ENCODE measurements at regions not wholly inside any gene's neighbourhood (a gene's known extent, or its start where the extent isn't known, plus 50 kb on each side); places are given as distances from the start of the nearest gene placed in this dataset.

GRCh38 chr2:14831458-14831857, 198.9 kb downstream of the LRATD1 start:
- no peak overlapping the region for H3K4me3 ChIP-seq
- H3K4me2 ChIP-seq (ENCODE audit: control insufficient read depth, insufficient read depth) = no peak overlapping the region
- H2AFZ ChIP-seq (ENCODE audit: control insufficient read depth, low read depth, low read length) = no peak overlapping the region
- in situ Hi-C loops (cut with MboI) (no loop called here), intact Hi-C loops (cut with micrococcal nuclease; ENCODE audit: unreplicated experiment) (no loop called here)
- WGBS (ENCODE audit: insufficient coverage, insufficient replicate concordance, low lambda C conversion rate, missing lambda C conversion rate) = 49% methylated on average over 3 of the region's 3 CpGs
- H3K79me2 ChIP-seq (ENCODE audit: control insufficient read depth, insufficient read depth, low read length) = no peaks in the 10 kb centered on the region
- FAIRE-seq (no peak), ATAC-seq (no peak), DNase-seq (ENCODE audit: low read depth, low spot score) (no peak)
- ChIA-PET RAD21 (ENCODE audit: unreplicated experiment) (interaction anchor here (0.7 kb wide), 1 partner anchor 1638 kb away, joined by 3 read pairs; no protein-coding TSS in a partner anchor), CTCF (interaction anchor here (0.6 kb wide), 1 partner anchor 71 kb away, joined by 3 read pairs; no protein-coding TSS in a partner anchor), POLR2A (no interaction called here), SMC1A (ENCODE audit: uncharacterized antibody, unreplicated experiment) (no interaction called here)
- no peaks in the 10 kb centered on the region for H4K20me1 ChIP-seq (ENCODE audit: control insufficient read depth, insufficient read depth)
- TF ChIP-seq SMC3 (IDR thresholded peaks at IDR 0.05; ENCODE audit: borderline replicate concordance, low read length) = peak; percentile 12; the same call in 1 of the 2 replicates
- TF ChIP-seq EGR1 (IDR thresholded peaks at IDR 0.05; ENCODE audit: borderline replicate concordance in 1 of 2, low read depth in 2 of 2, low read length in 2 of 2) = no peak
- BruUV-seq (replicated peaks) = no TSS peak
- no peaks in the 10 kb centered on the region for H3K36me3 ChIP-seq (ENCODE audit: control insufficient read depth in 2 of 2, insufficient read depth in 2 of 2, low read length in 1 of 2)
- no peaks in the 10 kb centered on the region for H3K4me1 ChIP-seq (ENCODE audit: control insufficient read depth, insufficient read depth, low read length)
- no peak overlapping the region for H3K27ac ChIP-seq (ENCODE audit: control insufficient read depth, insufficient read depth)
- H3K9me3 ChIP-seq (replicated peaks; ENCODE audit: control insufficient read depth, insufficient read depth, low read length) = no peaks in the 10 kb centered on the region
- H3K9ac ChIP-seq (ENCODE audit: control insufficient read depth, insufficient read depth, low read length) = no peak overlapping the region
- H3K27me3 ChIP-seq (replicated peaks in 1 of 2; ENCODE audit: control insufficient read depth in 2 of 2, insufficient read depth in 2 of 2, low read length in 1 of 2) = no peaks in the 10 kb centered on the region

- peak; percentile 70 for ATAC-seq
- Histone ChIP-seq H3K79me2 (ENCODE audit: control insufficient read depth, insufficient read depth, low read length) (no peaks in the 10 kb centered on the region), H2AFZ (ENCODE audit: control insufficient read depth, low read depth, low read length) (no peak overlapping the region), H3K27ac (ENCODE audit: control insufficient read depth, insufficient read depth) (no peak overlapping the region), H3K4me1 (ENCODE audit: control insufficient read depth, insufficient read depth, low read length) (no peaks in the 10 kb centered on the region), H3K9me3 (replicated peaks; ENCODE audit: control insufficient read depth, insufficient read depth, low read length) (no peaks in the 10 kb centered on the region), H3K4me2 (ENCODE audit: control insufficient read depth, insufficient read depth) (no peak overlapping the region), H4K20me1 (ENCODE audit: control insufficient read depth, insufficient read depth) (no peaks in the 10 kb centered on the region), H3K9ac (ENCODE audit: control insufficient read depth, insufficient read depth, low read length) (no peak overlapping the region), H3K4me3 (no peak overlapping the region), H3K36me3 (ENCODE audit: control insufficient read depth in 2 of 2, insufficient read depth in 2 of 2, low read length in 1 of 2) (no peaks in the 10 kb centered on the region), H3K27me3 (replicated peaks in 1 of 2; ENCODE audit: control insufficient read depth in 2 of 2, insufficient read depth in 2 of 2, low read length in 1 of 2) (no peaks in the 10 kb centered on the region)
- ChIA-PET RAD21 (ENCODE audit: unreplicated experiment) (no interaction called here), CTCF (no interaction called here), SMC1A (ENCODE audit: uncharacterized antibody, unreplicated experiment) (no interaction called here), POLR2A (interaction anchor here (1.0 kb wide), 1 partner anchor 55 kb away, joined by 3 read pairs; no protein-coding TSS in a partner anchor)
- no TSS peak for BruUV-seq (replicated peaks)
- no peak for DNase-seq (ENCODE audit: low read depth, low spot score)
- no peak for FAIRE-seq
- intact Hi-C loops (cut with micrococcal nuclease; ENCODE audit: unreplicated experiment) (no loop called here), in situ Hi-C loops (cut with MboI) (no loop called here)
- WGBS (ENCODE audit: insufficient coverage, insufficient replicate concordance, low lambda C conversion rate, missing lambda C conversion rate) = 59% methylated on average over 5 of the region's 5 CpGs
- no peak for TF ChIP-seq ZBTB11 (CRISPR knock-in tag; IDR thresholded peaks at IDR 0.05)
- TF ChIP-seq CHD4 (IDR thresholded peaks at IDR 0.05) = no peak
- no peak for TF ChIP-seq CBX5 (IDR thresholded peaks at IDR 0.05; ENCODE audit: low read depth)
- no peak for TF ChIP-seq POLR2AphosphoS2 (IDR thresholded peaks at IDR 0.05; ENCODE audit: low read depth, low read length)
- no peak for TF ChIP-seq STAT1 (conservative IDR thresholded peaks at IDR 0.05)
- no peak for TF ChIP-seq SUPT20H (IDR thresholded peaks at IDR 0.05; ENCODE audit: borderline replicate concordance, control insufficient read depth, low read depth, low read length)
- TF ChIP-seq CEBPZ (IDR thresholded peaks at IDR 0.05; ENCODE audit: low read depth, low read length) = no peak
- TF ChIP-seq ATF7 (IDR thresholded peaks at IDR 0.05; ENCODE audit: low read depth) = peak; percentile 22; the same call in 1 of the 2 replicates
Measured at GRCh38 chr2:14843507-14844204, 211.1 kb downstream of the LRATD1 start.

Data from GM12878 (cell line).